ENCODE measurements at regions not wholly inside any gene's neighbourhood (a gene's known extent, or its start where the extent isn't known, plus 50 kb on each side); places are given as distances from the start of the nearest gene placed in this dataset.

- no peak for DNase-seq
These were observed 76.8 kb upstream of the GATA2 start for GRCh38 chr3:128569756-128570155.

- no peak for DNase-seq
These were observed 75.8 kb upstream of the GATA2 start for GRCh38 chr3:128568602-128569490.

GRCh38 chr3:128567705-128568356 lies 74.8 kb upstream of the GATA2 start:
- no peak for DNase-seq

GRCh38 chr3:128567141-128567540 lies 74.1 kb upstream of the GATA2 start:
- DNase-seq = no peak

- DNase-seq = no peak
These were observed 70.4 kb upstream of the GATA2 start for GRCh38 chr3:128563439-128563838.

GRCh38 chr3:128561504-128561903 lies 68.5 kb upstream of the GATA2 start:
- no peak for DNase-seq

GRCh38 chr3:128560768-128561167 lies 67.8 kb upstream of the GATA2 start:
- no peak for DNase-seq

- DNase-seq = peak; percentile 30
These were observed 66.7 kb upstream of the GATA2 start for GRCh38 chr3:128559486-128560225.

GRCh38 chr3:128557531-128558280 lies 64.7 kb upstream of the GATA2 start:
- DNase-seq = no peak

GRCh38 chr3:128556907-128557306 lies 63.9 kb upstream of the GATA2 start:
- DNase-seq = no peak

GRCh38 chr3:128556384-128556783 lies 63.4 kb upstream of the GATA2 start:
- no peak for DNase-seq

GRCh38 chr3:128555841-128556240 lies 62.8 kb upstream of the GATA2 start:
- DNase-seq = no peak

GRCh38 chr3:128555098-128555825 lies 62.3 kb upstream of the GATA2 start:
- no peak for DNase-seq

- DNase-seq = no peak
These were observed 61.6 kb upstream of the GATA2 start for GRCh38 chr3:128554465-128555097.

GRCh38 chr3:128554100-128554464 lies 61.1 kb upstream of the GATA2 start:
- no peak for DNase-seq

- DNase-seq = no peak
These were observed 60.6 kb upstream of the GATA2 start for GRCh38 chr3:128553560-128553959.

GRCh38 chr3:128551867-128552266 lies 58.9 kb upstream of the GATA2 start:
- no peak for DNase-seq

GRCh38 chr3:128551451-128551850 lies 58.5 kb upstream of the GATA2 start:
- DNase-seq = no peak

GRCh38 chr3:128550471-128551126 lies 57.6 kb upstream of the GATA2 start:
- DNase-seq = no peak

- no peak for DNase-seq
These were observed 57.1 kb upstream of the GATA2 start for GRCh38 chr3:128550113-128550440.
